Activated CD4-positive, alpha-beta memory T cell treated with anti-CD3 and anti-CD28 coated beads for 36 hours (primary cell): ENCODE measurements at regions not wholly inside any gene's neighbourhood (a gene's known extent, or its start where the extent isn't known, plus 50 kb on each side); places are given as distances from the start of the nearest gene placed in this dataset.

Source experiments
- CTCF ChIA-PET: fragments of 350-600 bp; sonication (Branson Sonifier 250); formaldehyde crosslinking; loops from one replicate; lab custom pipeline; 2021; ENCODE audit warnings: antibody characterized with exemption, inconsistent platforms; lab: Charles Lee
- POLR2A ChIA-PET: fragments of 350-600 bp; sonication (Branson Sonifier 250); formaldehyde crosslinking; loops from one replicate; lab custom pipeline; 2021; ENCODE audit warnings: antibody characterized with exemption; lab: Charles Lee
- DNase-seq: peaks from one replicate; pipeline ENCODE4 v3.0.0-alpha.2; 2020
- H3K27ac Mint-ChIP-seq: one replicate; pipeline ENCODE4 v1.8.0; 2021; ENCODE audit warnings: mixed read lengths
- H3K27me3 Mint-ChIP-seq: one replicate; pipeline ENCODE4 v1.8.0; 2021; ENCODE audit warnings: mixed read lengths
- H3K36me3 Mint-ChIP-seq: one replicate; pipeline ENCODE4 v1.8.0; 2021; ENCODE audit warnings: mixed read lengths
- H3K4me1 Mint-ChIP-seq: one replicate; pipeline ENCODE4 v1.8.0; 2021; ENCODE audit warnings: low read depth, mixed read lengths
- H3K4me3 Mint-ChIP-seq: one replicate; pipeline ENCODE4 v1.8.0; 2021; ENCODE audit warnings: mild to moderate bottlenecking, mixed read lengths
- H3K9me3 Mint-ChIP-seq: one replicate; pipeline ENCODE4 v1.8.0; 2021; ENCODE audit warnings: mixed read lengths
- intact Hi-C: fragments of 100-400 bp; cut with micrococcal nuclease; formaldehyde crosslinking; loops from one replicate; pipeline ENCODE4 v1.15.1; 2023

DNA sequence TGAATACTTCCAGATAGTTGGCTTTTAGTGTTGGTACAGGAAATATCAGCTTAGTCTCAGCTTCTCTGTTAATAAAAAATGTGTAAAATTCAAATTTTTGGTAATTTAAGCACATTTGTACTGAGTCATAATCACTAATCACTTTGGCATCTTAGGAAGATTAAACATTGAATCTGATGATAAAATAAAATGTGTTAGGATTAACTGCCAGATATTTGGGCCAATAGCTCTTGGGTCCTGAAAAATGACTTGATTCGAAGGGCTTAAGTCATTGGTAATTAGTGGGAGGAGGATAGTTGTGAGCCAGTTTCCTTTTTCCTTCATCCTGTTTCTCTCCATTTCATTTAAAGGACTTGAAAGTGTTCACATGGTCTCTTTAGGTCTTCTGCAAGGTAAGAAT lies 426.1 kb downstream of the RFPL4B start:
- Mint-ChIP-seq H3K4me1 (no peaks in the 10 kb centered on the region), H3K36me3 (no peaks in the 10 kb centered on the region), H3K4me3 (no peak overlapping the region), H3K27me3 (no peaks in the 10 kb centered on the region), H3K27ac (no peak overlapping the region), H3K9me3 (peaks cover 5% of the 10 kb centered on the region)
- POLR2A ChIA-PET: no interaction called here
- intact Hi-C loops: no loop called here
- DNase-seq: no peak
- CTCF ChIA-PET: no interaction called here

DNA sequence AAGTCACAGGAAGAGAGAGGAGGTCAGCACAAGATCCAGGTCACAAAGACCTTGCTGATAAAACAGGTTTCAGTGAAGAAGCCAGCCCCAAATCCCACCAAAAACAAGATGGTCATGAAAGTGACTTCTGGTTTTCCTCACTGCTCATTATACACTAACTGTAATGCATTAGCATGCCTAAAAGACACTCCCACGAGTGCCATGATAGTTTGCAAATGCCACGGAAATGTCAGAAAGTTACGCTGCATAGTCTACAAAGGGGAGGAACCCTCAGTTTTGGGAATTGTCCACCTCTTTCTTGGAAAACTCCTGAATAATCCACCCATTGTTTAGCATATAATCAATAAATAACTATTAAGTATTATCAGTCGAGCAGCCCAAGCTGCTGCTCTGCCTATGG lies 427.2 kb downstream of the RFPL4B start:
- H3K27ac Mint-ChIP-seq: no peak overlapping the region
- CTCF ChIA-PET: no interaction called here
- H3K27me3 Mint-ChIP-seq: no peaks in the 10 kb centered on the region
- H3K4me3 Mint-ChIP-seq: no peak overlapping the region
- intact Hi-C loops: no loop called here
- no peaks in the 10 kb centered on the region for H3K4me1 Mint-ChIP-seq
- no peaks in the 10 kb centered on the region for H3K9me3 Mint-ChIP-seq
- POLR2A ChIA-PET: no interaction called here
- DNase-seq: no peak
- no peaks in the 10 kb centered on the region for H3K36me3 Mint-ChIP-seq

DNA sequence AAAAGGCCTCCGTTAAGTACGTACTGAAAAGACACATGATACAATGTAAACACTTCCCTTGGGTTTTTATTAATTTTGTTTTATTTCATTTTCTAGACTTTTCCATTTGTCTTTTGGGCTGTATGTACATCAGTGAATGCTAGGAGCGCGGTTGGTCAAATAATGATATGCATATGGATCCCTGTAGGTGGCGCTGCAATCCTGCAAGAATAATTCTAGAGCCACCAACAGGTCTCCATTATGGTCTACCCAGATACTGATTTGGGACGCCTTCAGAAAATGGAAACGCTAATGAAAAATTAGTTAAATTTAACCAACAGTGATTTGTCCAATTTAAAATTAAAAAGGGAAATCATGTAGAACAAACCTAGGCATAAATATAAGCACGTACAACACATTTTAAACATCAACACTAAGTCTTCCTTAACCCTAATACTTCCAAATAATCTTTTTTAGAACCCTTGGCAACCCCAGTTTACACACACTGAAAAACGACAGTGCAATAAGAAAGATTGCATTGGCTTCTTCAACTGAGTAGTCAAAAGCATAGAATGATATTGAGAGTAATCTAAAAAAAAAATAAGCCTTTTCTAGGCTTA lies 433.5 kb downstream of the RFPL4B start:
- intact Hi-C loops: loop anchor here (10.0 kb wide), 1 partner anchor 1124 kb away; no protein-coding TSS in a partner anchor
- Mint-ChIP-seq H3K9me3 (no peaks in the 10 kb centered on the region), H3K27me3 (no peaks in the 10 kb centered on the region), H3K4me3 (no peak overlapping the region), H3K36me3 (no peaks in the 10 kb centered on the region), H3K27ac (no peak overlapping the region), H3K4me1 (no peaks in the 10 kb centered on the region)
- CTCF ChIA-PET: no interaction called here
- peak; percentile 20 for DNase-seq
- POLR2A ChIA-PET: no interaction called here

DNA sequence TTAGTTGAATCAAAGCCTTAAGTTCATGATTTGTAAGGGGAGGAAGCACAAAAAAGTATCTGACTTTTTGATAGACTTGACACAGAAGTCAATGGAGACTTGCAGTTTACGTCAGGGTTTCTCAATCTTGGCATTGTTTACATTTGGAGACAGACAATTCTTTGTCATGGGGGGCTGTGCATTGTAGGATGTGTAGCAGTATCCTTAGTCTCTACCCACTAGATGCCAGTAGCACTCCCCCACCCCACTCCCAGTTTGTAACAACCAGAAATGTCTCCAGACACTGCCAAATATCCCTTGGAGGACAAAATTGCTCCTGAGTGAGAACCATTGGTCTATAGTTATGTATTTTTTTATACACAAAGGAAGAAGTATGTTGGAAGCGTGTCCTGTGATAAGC lies 434.1 kb downstream of the RFPL4B start:
- CTCF ChIA-PET: no interaction called here
- no peak for DNase-seq
- Mint-ChIP-seq H3K36me3 (no peaks in the 10 kb centered on the region), H3K4me1 (no peaks in the 10 kb centered on the region), H3K27ac (no peak overlapping the region), H3K27me3 (no peaks in the 10 kb centered on the region), H3K9me3 (no peaks in the 10 kb centered on the region), H3K4me3 (no peak overlapping the region)
- intact Hi-C loops: loop anchor here (10.0 kb wide), 1 partner anchor 1124 kb away; no protein-coding TSS in a partner anchor
- POLR2A ChIA-PET: no interaction called here

DNA sequence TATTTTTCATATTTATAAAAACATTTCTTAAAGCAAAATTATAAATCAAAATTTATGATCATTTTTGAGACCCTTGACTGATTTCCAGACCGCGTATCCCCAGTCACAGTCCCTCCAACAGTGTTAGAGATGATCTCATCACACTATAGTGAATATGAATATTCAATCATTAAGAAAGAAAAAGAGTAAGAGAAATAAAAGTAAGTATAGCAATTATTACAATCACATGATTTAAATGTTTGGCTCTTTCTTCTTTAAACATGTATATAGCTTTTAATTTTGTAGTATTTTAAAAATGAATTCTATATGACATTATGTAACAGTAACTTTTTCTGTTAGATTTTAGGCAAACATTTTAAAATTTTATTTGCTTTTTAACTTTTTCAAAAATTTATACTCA lies 438.3 kb downstream of the RFPL4B start:
- CTCF ChIA-PET: no interaction called here
- Mint-ChIP-seq H3K36me3 (no peaks in the 10 kb centered on the region), H3K4me1 (no peaks in the 10 kb centered on the region), H3K27me3 (no peaks in the 10 kb centered on the region), H3K9me3 (no peaks in the 10 kb centered on the region), H3K4me3 (no peak overlapping the region), H3K27ac (no peak overlapping the region)
- no peak for DNase-seq
- POLR2A ChIA-PET: no interaction called here
- intact Hi-C loops: loop anchor here (10.0 kb wide), 1 partner anchor 1119 kb away; no protein-coding TSS in a partner anchor

DNA sequence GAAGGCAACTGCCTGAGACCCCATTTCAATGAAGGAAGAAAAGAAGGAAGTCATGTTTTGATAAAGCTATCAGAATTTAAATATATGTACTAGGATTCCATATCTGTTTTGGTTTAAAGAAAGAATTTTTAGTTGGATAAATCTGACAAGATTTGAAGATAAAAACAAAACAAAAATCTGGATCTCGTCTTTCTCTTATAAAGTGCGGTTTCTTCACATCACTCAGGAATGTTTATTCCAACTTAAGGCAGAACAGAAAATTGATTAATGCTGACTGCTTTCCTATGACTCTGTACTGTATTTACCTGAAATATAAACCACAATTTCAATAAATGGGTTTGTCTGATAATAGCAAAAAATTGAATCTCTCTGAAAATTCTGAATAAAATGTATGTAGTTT lies 439.7 kb downstream of the RFPL4B start:
- no peak for DNase-seq
- H3K4me3 Mint-ChIP-seq: no peak overlapping the region
- H3K27ac Mint-ChIP-seq: no peak overlapping the region
- H3K36me3 Mint-ChIP-seq: no peaks in the 10 kb centered on the region
- intact Hi-C loops: loop anchor here (10.0 kb wide), 1 partner anchor 1118 kb away; no protein-coding TSS in a partner anchor
- ChIA-PET CTCF (no interaction called here), POLR2A (no interaction called here)
- H3K4me1 Mint-ChIP-seq: no peaks in the 10 kb centered on the region
- no peaks in the 10 kb centered on the region for H3K27me3 Mint-ChIP-seq
- H3K9me3 Mint-ChIP-seq: no peaks in the 10 kb centered on the region

DNA sequence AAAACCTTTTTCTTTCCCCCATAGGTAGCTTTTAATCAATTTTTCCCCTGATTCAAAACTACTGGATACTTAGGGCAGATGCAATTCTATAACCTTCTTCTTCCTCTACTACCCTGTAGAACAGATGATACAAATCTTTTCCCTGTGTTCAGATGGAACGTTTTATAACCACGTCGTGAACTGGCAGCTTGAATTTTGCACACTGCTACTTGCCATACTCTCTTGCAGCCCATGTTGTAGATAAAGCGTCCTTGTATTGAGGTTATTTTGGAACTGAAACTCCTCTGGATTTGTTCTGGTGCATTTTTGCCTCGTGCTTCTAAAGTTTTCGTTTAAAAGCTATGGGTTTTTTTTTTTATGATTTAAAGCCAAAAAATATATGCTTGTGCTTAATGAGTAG lies 440.2 kb downstream of the RFPL4B start:
- intact Hi-C loops: loop anchor here (10.0 kb wide), 1 partner anchor 1117 kb away; no protein-coding TSS in a partner anchor
- H3K4me1 Mint-ChIP-seq: no peaks in the 10 kb centered on the region
- H3K27ac Mint-ChIP-seq: no peak overlapping the region
- no peak for DNase-seq
- ChIA-PET POLR2A (no interaction called here), CTCF (no interaction called here)
- H3K9me3 Mint-ChIP-seq: no peaks in the 10 kb centered on the region
- H3K4me3 Mint-ChIP-seq: no peak overlapping the region
- no peaks in the 10 kb centered on the region for H3K36me3 Mint-ChIP-seq
- H3K27me3 Mint-ChIP-seq: no peaks in the 10 kb centered on the region

DNA sequence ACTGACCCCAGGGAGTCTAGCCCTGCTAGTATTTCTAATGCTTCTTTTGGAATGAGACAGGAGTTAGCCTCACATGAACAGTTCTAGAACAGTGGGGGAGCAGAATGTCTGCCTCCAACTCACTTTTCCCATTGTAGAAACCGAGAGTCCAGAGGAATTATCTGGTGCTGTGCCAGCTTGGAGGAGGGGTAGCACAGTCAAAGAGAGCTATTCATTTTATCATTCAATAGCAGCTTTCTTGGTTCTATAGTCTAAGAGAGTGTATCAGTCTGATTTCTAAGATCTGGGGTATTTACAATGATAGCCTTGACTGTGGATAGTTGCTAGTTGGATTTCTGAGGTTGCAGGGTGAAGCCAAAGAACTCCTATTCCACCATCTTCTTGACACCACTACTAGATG lies 448.2 kb downstream of the RFPL4B start:
- ChIA-PET CTCF (no interaction called here), POLR2A (no interaction called here)
- peaks cover 20% of the 10 kb centered on the region for H3K9me3 Mint-ChIP-seq
- H3K4me1 Mint-ChIP-seq: no peaks in the 10 kb centered on the region
- DNase-seq: no peak
- H3K27ac Mint-ChIP-seq: no peak overlapping the region
- no peaks in the 10 kb centered on the region for H3K27me3 Mint-ChIP-seq
- intact Hi-C loops: no loop called here
- no peak overlapping the region for H3K4me3 Mint-ChIP-seq
- no peaks in the 10 kb centered on the region for H3K36me3 Mint-ChIP-seq

DNA sequence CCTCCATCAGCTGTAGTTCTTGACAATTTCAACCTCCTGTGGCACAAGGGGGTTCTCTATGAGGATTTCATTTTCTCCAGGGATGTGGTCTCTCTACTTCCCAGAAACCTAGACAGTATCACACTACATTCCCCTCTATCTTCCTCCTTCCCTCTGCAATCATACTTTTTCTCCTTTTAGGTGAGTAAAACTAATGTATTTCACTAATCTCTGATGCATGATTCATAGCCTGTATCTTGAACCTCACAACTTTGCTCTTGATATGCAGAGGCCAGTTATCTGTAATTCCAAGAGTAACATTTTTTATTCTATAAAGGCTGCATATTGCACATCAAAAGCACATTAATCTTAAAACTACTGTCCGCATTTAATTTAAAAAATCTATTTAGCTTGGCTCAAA lies 449.6 kb downstream of the RFPL4B start:
- POLR2A ChIA-PET: no interaction called here
- H3K4me1 Mint-ChIP-seq: no peaks in the 10 kb centered on the region
- no peak overlapping the region for H3K4me3 Mint-ChIP-seq

DNA sequence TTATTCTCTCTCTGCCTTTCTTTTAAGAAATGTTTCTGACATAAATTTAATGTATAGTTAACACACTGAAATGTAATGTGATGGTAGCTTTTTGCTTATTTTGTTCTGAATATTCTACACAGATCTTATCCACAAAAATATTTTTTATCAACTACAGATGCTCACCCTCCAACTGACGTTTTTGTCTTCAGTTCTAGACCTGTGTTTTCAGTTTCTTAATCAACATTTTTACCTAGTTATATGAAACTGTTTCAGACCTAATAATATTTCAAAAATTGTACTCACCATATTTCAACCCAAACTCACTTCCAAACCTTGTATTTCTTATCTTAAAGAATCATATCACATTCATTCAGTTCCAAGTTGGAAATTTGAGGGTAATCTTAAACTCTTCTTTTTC lies 452.8 kb downstream of the RFPL4B start:
- no peak for DNase-seq
- intact Hi-C loops: no loop called here
- CTCF ChIA-PET: no interaction called here

More for the DNA sequence above, 449.6 kb downstream of the RFPL4B start:
- intact Hi-C loops: no loop called here
- CTCF ChIA-PET: no interaction called here
- Mint-ChIP-seq H3K27me3 (no peaks in the 10 kb centered on the region), H3K9me3 (peaks cover 20% of the 10 kb centered on the region), H3K36me3 (no peaks in the 10 kb centered on the region), H3K27ac (no peak overlapping the region)
- DNase-seq: no peak

DNA sequence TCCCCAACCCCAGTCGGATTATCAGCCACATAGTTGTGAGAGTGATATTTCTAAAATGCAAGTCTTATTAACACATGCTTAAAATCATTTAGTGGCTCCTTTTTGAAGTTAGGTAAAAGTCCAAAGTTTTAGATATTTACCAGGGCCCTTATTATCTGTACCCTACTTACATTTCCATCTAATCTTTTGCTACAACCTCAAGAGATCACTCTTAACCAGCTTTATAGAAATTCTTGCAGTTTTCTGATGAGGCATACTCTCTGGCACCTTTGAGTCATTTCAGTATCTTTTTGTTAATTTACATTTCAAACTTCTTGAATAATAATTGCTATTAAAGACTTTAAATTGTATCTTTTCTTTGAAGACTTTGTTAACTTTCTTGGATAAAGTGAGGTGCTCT lies 453.3 kb downstream of the RFPL4B start:
- DNase-seq: no peak
- no peak overlapping the region for H3K27ac Mint-ChIP-seq
- H3K36me3 Mint-ChIP-seq: no peaks in the 10 kb centered on the region
- H3K9me3 Mint-ChIP-seq: peaks cover 12% of the 10 kb centered on the region
- no peaks in the 10 kb centered on the region for H3K27me3 Mint-ChIP-seq
- intact Hi-C loops: no loop called here
- ChIA-PET CTCF (no interaction called here), POLR2A (no interaction called here)
- no peaks in the 10 kb centered on the region for H3K4me1 Mint-ChIP-seq
- H3K4me3 Mint-ChIP-seq: no peak overlapping the region

More for the DNA sequence above, 452.8 kb downstream of the RFPL4B start:
- no peaks in the 10 kb centered on the region for H3K27me3 Mint-ChIP-seq
- H3K4me1 Mint-ChIP-seq: no peaks in the 10 kb centered on the region
- peaks cover 14% of the 10 kb centered on the region for H3K9me3 Mint-ChIP-seq
- H3K36me3 Mint-ChIP-seq: no peaks in the 10 kb centered on the region
- POLR2A ChIA-PET: no interaction called here
- no peak overlapping the region for H3K27ac Mint-ChIP-seq
- no peak overlapping the region for H3K4me3 Mint-ChIP-seq

DNA sequence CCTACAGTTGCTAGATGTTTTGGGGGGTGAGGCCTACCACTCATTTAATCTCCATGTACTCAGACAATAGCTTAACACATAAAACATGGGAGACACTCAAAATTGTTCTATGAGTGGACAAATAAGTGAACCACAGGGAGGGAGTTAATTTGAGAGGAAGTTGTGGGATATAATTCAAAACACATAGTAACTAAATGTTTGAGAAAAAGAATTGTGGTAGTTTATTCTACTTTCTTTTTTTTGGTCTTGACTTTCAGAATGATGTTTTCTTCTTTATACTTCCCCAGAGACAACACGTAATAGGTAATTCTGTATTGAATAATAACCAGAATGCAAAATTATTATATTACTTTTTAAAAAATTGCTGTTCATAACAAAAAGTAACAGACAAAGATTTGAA lies 453.8 kb downstream of the RFPL4B start:
- ChIA-PET CTCF (no interaction called here), POLR2A (no interaction called here)
- no peaks in the 10 kb centered on the region for H3K36me3 Mint-ChIP-seq
- H3K27me3 Mint-ChIP-seq: no peaks in the 10 kb centered on the region
- H3K4me1 Mint-ChIP-seq: no peaks in the 10 kb centered on the region
- intact Hi-C loops: no loop called here
- no peak overlapping the region for H3K27ac Mint-ChIP-seq
- no peak for DNase-seq
- peaks cover 11% of the 10 kb centered on the region for H3K9me3 Mint-ChIP-seq
- no peak overlapping the region for H3K4me3 Mint-ChIP-seq

DNA sequence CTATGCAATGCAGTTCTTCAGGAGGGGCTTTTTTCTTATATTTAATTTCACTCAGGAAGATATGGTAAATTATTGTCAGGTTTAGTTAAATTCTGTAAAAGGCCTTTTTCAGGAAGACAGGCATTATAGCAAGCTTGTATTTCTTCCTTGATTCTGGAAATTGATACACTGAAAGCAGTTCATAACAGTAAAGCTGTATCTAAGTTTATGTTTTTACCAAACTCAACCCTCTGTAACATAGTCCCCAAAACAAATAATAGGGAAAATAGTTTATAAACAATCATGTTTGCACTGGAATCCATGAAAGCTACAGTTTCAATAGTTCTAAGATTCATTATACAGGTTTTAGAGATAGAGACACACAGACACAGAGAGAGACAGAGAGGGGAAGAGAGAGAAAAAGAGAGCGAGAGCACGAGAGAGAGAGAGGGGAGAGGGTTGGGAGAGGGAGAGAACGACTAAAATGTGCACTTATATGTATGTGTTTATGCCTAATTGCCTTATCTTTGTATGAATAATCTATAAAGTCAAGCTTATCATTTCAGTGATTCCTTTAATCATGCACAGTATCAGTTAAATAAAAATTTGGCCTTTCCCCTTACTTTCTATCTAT lies 454.4 kb downstream of the RFPL4B start:
- ChIA-PET CTCF (no interaction called here), POLR2A (no interaction called here)

More for the DNA sequence above, 454.4 kb downstream of the RFPL4B start:
- Mint-ChIP-seq H3K4me3 (no peak overlapping the region), H3K27me3 (no peaks in the 10 kb centered on the region), H3K27ac (no peak overlapping the region), H3K9me3 (peaks cover 11% of the 10 kb centered on the region), H3K4me1 (no peaks in the 10 kb centered on the region), H3K36me3 (no peaks in the 10 kb centered on the region)
- intact Hi-C loops: no loop called here
- DNase-seq: no peak
